B cell (primary cell): ENCODE measurements at regions not wholly inside any gene's neighbourhood (a gene's known extent, or its start where the extent isn't known, plus 50 kb on each side); places are given as distances from the start of the nearest gene placed in this dataset.

ENCODE experiments used
- EZH2 ChIP-seq: IDR thresholded peaks from 2 replicates; pipeline ENCODE4 v1.6.1; 2012; ENCODE audit warnings: borderline replicate concordance, low read depth, mild to moderate bottlenecking, moderate library complexity, low read length; ENCODE audit not compliant: insufficient read depth, poor library complexity, severe bottlenecking
- TF ChIP-seq, protein P1 (sequence below): fragments of 200-600 bp; IDR thresholded peaks from one replicate; pipeline ENCODE4 v1.8.0; 2022; ENCODE audit warnings: antibody characterized with exemption, mild to moderate bottlenecking

DNA sequence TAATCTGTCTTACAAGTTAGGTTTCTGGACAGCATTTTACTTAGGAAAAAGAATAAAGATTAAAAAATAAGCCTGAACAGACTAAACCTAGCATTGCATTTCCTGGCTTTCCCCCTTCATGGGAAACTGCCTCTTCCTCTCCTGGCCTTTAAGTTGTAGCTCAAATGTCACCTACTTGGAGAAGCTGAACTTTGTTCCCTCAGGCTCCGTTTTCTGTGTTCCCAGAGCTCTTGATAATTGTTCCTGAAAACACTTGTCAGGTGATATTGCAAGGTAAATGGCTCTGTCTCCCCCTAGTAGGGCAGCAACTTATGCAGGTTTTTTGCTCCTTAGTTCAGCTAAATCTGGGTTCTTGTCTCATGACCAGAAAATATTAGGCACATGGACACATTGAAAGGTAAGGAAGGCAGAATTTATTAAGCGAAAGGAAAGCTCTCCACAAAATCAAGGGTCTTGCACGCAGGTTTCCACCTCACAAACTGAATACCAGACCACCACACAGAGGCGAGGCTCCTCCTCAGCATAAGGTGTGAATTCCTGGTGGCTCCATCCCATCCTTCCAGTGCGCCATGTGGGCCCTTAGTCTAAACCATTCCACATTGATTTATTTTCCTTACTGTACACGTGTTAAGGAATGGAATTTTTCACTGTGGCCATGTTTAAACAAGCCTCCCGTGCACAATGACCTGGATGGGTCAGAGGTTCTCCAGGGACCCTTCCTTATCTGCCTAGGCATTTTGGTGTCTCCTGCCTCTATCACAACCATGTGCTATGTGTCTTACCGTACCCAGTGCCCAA is 229.3 kb downstream of the HNMT start:
- TF ChIP-seq, protein P1, sequence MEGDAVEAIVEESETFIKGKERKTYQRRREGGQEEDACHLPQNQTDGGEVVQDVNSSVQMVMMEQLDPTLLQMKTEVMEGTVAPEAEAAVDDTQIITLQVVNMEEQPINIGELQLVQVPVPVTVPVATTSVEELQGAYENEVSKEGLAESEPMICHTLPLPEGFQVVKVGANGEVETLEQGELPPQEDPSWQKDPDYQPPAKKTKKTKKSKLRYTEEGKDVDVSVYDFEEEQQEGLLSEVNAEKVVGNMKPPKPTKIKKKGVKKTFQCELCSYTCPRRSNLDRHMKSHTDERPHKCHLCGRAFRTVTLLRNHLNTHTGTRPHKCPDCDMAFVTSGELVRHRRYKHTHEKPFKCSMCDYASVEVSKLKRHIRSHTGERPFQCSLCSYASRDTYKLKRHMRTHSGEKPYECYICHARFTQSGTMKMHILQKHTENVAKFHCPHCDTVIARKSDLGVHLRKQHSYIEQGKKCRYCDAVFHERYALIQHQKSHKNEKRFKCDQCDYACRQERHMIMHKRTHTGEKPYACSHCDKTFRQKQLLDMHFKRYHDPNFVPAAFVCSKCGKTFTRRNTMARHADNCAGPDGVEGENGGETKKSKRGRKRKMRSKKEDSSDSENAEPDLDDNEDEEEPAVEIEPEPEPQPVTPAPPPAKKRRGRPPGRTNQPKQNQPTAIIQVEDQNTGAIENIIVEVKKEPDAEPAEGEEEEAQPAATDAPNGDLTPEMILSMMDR: no peak
- TF ChIP-seq EZH2: no peak
